Spleen (tissue), 7 donors: ENCODE measurements at regions not wholly inside any gene's neighbourhood (a gene's known extent, or its start where the extent isn't known, plus 50 kb on each side); places are given as distances from the start of the nearest gene placed in this dataset.

Experiments used
- POLR2A ChIP-seq, 3 donors: fragments of 450-650 bp; IDR thresholded peaks; one replicate each; pipeline ENCODE4 v1.5.1; 2017; ENCODE audit warnings: antibody characterized with exemption in 3 of 3, mild to moderate bottlenecking in 1 of 3
- TF ChIP-seq, protein P1 (sequence below), 11 experiments: fragments of 200-600 bp in 7 of 11; fragments of 450-650 bp in 4 of 11; sonication (generic) in 4 of 11; IDR thresholded peaks in 8 of 11; conservative IDR thresholded peaks in 3 of 11; 1 replicate in 7 of 11; 2 replicates in 4 of 11; pipeline versions ENCODE4 v1.4.0 to v1.8.0; 2016 to 2021; ENCODE audit warnings: antibody characterized with exemption in 11 of 11, inconsistent platforms in 4 of 11, mild to moderate bottlenecking in 1 of 11
- donor health status: DM: no; HTN: no; CAD: no; lungs with moderate emphysema.
- donor health status: DM: no; HTN: no; CAD: no.
- donor health status: DM: no; HTN: no; CAD: no.

DNA sequence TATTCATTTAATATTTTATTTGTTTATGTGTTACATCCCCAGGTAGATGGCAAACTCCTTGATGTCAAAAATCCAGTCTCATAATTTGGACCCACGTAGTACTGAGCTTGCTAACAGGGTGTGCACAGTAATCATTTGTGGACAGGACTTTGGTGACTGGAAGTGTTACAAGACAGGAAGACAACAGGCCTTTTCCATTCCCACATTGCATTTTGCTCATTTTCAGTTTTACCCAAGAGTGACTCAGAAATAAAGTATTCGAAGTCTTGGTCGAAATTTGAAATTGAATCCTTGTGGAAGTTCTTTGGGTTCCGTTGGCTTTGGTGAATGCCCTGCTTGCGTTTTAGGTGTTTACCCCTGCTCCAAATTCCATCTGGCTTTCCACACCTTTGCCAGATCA lies 63.0 kb upstream of the THBS2 start:
- TF ChIP-seq, protein P1, sequence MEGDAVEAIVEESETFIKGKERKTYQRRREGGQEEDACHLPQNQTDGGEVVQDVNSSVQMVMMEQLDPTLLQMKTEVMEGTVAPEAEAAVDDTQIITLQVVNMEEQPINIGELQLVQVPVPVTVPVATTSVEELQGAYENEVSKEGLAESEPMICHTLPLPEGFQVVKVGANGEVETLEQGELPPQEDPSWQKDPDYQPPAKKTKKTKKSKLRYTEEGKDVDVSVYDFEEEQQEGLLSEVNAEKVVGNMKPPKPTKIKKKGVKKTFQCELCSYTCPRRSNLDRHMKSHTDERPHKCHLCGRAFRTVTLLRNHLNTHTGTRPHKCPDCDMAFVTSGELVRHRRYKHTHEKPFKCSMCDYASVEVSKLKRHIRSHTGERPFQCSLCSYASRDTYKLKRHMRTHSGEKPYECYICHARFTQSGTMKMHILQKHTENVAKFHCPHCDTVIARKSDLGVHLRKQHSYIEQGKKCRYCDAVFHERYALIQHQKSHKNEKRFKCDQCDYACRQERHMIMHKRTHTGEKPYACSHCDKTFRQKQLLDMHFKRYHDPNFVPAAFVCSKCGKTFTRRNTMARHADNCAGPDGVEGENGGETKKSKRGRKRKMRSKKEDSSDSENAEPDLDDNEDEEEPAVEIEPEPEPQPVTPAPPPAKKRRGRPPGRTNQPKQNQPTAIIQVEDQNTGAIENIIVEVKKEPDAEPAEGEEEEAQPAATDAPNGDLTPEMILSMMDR (IDR thresholded peaks at IDR 0.05 in 8 of 11, conservative IDR thresholded peaks at IDR 0.05 in 3 of 11), result no peak
- no peak for TF ChIP-seq POLR2A (IDR thresholded peaks at IDR 0.05)
